ENCODE measurements at regions not wholly inside any gene's neighbourhood (a gene's known extent, or its start where the extent isn't known, plus 50 kb on each side); places are given as distances from the start of the nearest gene placed in this dataset.

GRCh38 chr6:140905724-140906123 is 1227.0 kb upstream of the GJE1 start:
- TF ChIP-seq CTCF (IDR thresholded peaks at IDR 0.05), result no peak
- no peak for TF ChIP-seq POLR2A (IDR thresholded peaks at IDR 0.05)
